ENCODE measurements at regions not wholly inside any gene's neighbourhood (a gene's known extent, or its start where the extent isn't known, plus 50 kb on each side); places are given as distances from the start of the nearest gene placed in this dataset.

- no peak for TF ChIP-seq ZNF462 (CRISPR knock-in tag; IDR thresholded peaks at IDR 0.05)
- TF ChIP-seq ZNF114 (CRISPR knock-in tag; IDR thresholded peaks at IDR 0.05), result no peak
- no peak for TF ChIP-seq JUNB (IDR thresholded peaks at IDR 0.05; ENCODE audit: unreplicated experiment)
- TF ChIP-seq EZH2 (IDR thresholded peaks at IDR 0.05; ENCODE audit: low read depth, unreplicated experiment), result no peak
- TF ChIP-seq NANOG (IDR thresholded peaks at IDR 0.05; ENCODE audit: borderline replicate concordance), result no peak
Measured at GRCh38 chr19:33885236-33885635, 88.6 kb downstream of the KCTD15 start (continued).

- Mint-ChIP-seq H3K27me3 (ENCODE audit: insufficient read depth, low read depth, poor library complexity) (no peaks in the 10 kb centered on the region), H3K4me1 (peaks cover 32% of the 10 kb centered on the region), H3K36me3 (ENCODE audit: low read depth) (no peaks in the 10 kb centered on the region), H3K27ac (no peak overlapping the region), H3K4me3 (no peak overlapping the region), H3K9me3 (no peaks in the 10 kb centered on the region)
- Histone ChIP-seq H2AFZ (peak overlapping the region; percentile 69), H3K4me2 (no peak overlapping the region), H3F3A (replicated peaks; ENCODE audit: low read depth) (peaks cover 9% of the 10 kb centered on the region), H3K27me3 (ENCODE audit: insufficient read depth) (no peaks in the 10 kb centered on the region), H3K4me1 (ENCODE audit: insufficient read depth) (peaks cover 19% of the 10 kb centered on the region), H3K79me2 (replicated peaks; ENCODE audit: insufficient read depth) (no peaks in the 10 kb centered on the region), H3K9me2 (ENCODE audit: insufficient read depth) (no peaks in the 10 kb centered on the region), H3K4me3 (no peak overlapping the region), H4K20me1 (replicated peaks; ENCODE audit: insufficient read depth) (no peaks in the 10 kb centered on the region), H3K27ac (ENCODE audit: low read depth) (no peak overlapping the region), H3K36me3 (ENCODE audit: insufficient read depth) (no peaks in the 10 kb centered on the region)
- DNase-seq (ENCODE audit: low spot score), result no peak
- ATAC-seq, result no peak
- TF ChIP-seq, protein P1, sequence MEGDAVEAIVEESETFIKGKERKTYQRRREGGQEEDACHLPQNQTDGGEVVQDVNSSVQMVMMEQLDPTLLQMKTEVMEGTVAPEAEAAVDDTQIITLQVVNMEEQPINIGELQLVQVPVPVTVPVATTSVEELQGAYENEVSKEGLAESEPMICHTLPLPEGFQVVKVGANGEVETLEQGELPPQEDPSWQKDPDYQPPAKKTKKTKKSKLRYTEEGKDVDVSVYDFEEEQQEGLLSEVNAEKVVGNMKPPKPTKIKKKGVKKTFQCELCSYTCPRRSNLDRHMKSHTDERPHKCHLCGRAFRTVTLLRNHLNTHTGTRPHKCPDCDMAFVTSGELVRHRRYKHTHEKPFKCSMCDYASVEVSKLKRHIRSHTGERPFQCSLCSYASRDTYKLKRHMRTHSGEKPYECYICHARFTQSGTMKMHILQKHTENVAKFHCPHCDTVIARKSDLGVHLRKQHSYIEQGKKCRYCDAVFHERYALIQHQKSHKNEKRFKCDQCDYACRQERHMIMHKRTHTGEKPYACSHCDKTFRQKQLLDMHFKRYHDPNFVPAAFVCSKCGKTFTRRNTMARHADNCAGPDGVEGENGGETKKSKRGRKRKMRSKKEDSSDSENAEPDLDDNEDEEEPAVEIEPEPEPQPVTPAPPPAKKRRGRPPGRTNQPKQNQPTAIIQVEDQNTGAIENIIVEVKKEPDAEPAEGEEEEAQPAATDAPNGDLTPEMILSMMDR (conservative IDR thresholded peaks at IDR 0.05; ENCODE audit: low read depth in 2 of 2), result no peak
- no peak for TF ChIP-seq EZH2phosphoT487 (IDR thresholded peaks at IDR 0.05; ENCODE audit: unreplicated experiment)
- TF ChIP-seq NANOG (IDR thresholded peaks at IDR 0.05; ENCODE audit: borderline replicate concordance), result no peak
- TF ChIP-seq, protein P2, sequence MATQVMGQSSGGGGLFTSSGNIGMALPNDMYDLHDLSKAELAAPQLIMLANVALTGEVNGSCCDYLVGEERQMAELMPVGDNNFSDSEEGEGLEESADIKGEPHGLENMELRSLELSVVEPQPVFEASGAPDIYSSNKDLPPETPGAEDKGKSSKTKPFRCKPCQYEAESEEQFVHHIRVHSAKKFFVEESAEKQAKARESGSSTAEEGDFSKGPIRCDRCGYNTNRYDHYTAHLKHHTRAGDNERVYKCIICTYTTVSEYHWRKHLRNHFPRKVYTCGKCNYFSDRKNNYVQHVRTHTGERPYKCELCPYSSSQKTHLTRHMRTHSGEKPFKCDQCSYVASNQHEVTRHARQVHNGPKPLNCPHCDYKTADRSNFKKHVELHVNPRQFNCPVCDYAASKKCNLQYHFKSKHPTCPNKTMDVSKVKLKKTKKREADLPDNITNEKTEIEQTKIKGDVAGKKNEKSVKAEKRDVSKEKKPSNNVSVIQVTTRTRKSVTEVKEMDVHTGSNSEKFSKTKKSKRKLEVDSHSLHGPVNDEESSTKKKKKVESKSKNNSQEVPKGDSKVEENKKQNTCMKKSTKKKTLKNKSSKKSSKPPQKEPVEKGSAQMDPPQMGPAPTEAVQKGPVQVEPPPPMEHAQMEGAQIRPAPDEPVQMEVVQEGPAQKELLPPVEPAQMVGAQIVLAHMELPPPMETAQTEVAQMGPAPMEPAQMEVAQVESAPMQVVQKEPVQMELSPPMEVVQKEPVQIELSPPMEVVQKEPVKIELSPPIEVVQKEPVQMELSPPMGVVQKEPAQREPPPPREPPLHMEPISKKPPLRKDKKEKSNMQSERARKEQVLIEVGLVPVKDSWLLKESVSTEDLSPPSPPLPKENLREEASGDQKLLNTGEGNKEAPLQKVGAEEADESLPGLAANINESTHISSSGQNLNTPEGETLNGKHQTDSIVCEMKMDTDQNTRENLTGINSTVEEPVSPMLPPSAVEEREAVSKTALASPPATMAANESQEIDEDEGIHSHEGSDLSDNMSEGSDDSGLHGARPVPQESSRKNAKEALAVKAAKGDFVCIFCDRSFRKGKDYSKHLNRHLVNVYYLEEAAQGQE (IDR thresholded peaks at IDR 0.05; ENCODE audit: unreplicated experiment), result no peak
- TF ChIP-seq, protein P3, sequence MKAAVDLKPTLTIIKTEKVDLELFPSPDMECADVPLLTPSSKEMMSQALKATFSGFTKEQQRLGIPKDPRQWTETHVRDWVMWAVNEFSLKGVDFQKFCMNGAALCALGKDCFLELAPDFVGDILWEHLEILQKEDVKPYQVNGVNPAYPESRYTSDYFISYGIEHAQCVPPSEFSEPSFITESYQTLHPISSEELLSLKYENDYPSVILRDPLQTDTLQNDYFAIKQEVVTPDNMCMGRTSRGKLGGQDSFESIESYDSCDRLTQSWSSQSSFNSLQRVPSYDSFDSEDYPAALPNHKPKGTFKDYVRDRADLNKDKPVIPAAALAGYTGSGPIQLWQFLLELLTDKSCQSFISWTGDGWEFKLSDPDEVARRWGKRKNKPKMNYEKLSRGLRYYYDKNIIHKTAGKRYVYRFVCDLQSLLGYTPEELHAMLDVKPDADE (IDR thresholded peaks at IDR 0.05), result no peak
Measured at GRCh38 chr19:33887891-33888290, 91.2 kb downstream of the KCTD15 start.

Data from GM23338 (cell line).